OCI-LY3 (cell line): ENCODE measurements at regions not wholly inside any gene's neighbourhood (a gene's known extent, or its start where the extent isn't known, plus 50 kb on each side); places are given as distances from the start of the nearest gene placed in this dataset.

Experiments used
- EZH2phosphoT487 ChIP-seq: fragments of 200-600 bp; shearing (Covaris generic); IDR thresholded peaks from 2 replicates; pipeline ENCODE4 v1.6.1; 2018; ENCODE audit warnings: antibody characterized with exemption, mixed run types, low read depth
- TF ChIP-seq, protein P1 (sequence below): fragments of 200-600, 300-600 bp; sonication (generic); IDR thresholded peaks from 2 replicates; pipeline ENCODE4 v1.5.1; 2014; ENCODE audit warnings: antibody characterized with exemption, low read length, low read depth

DNA sequence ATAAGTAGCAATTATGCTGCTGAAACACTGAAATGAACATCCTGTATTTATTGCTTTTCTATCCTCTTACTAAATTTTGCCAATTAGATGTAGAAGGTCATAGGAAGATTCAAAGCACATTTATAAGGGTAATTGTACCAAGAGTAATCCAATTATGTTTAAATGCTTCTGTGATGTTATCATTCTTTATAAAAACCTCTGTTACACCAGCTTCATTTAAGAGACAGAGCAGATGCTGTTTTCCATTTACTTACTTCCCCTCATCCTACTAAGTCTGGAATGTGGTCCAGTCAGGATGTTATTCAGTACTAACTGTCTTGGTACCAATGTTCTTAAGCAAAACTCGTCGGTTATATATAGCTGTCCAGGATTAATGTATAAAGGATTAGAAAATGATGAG, 539.6 kb downstream of the PDHA2 start:
- TF ChIP-seq EZH2phosphoT487 = no peak
- TF ChIP-seq, protein P1, sequence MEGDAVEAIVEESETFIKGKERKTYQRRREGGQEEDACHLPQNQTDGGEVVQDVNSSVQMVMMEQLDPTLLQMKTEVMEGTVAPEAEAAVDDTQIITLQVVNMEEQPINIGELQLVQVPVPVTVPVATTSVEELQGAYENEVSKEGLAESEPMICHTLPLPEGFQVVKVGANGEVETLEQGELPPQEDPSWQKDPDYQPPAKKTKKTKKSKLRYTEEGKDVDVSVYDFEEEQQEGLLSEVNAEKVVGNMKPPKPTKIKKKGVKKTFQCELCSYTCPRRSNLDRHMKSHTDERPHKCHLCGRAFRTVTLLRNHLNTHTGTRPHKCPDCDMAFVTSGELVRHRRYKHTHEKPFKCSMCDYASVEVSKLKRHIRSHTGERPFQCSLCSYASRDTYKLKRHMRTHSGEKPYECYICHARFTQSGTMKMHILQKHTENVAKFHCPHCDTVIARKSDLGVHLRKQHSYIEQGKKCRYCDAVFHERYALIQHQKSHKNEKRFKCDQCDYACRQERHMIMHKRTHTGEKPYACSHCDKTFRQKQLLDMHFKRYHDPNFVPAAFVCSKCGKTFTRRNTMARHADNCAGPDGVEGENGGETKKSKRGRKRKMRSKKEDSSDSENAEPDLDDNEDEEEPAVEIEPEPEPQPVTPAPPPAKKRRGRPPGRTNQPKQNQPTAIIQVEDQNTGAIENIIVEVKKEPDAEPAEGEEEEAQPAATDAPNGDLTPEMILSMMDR = no peak
